Thyroid gland (tissue), 4 donors: ENCODE measurements at regions not wholly inside any gene's neighbourhood (a gene's known extent, or its start where the extent isn't known, plus 50 kb on each side); places are given as distances from the start of the nearest gene placed in this dataset.

Source experiments
- CTCF ChIP-seq, 6 experiments: fragments of 200-600 bp in 3 of 6; fragments of 450-650 bp in 3 of 6; sonication (generic) in 3 of 6; IDR thresholded peaks; one replicate each; pipeline ENCODE4 v1.5.1; 2016 to 2019; ENCODE audit warnings: antibody characterized with exemption in 6 of 6, mild to moderate bottlenecking in 2 of 6, inconsistent platforms in 1 of 6, moderate library complexity in 1 of 6
- POLR2A ChIP-seq, 2 donors: fragments of 450-650 bp; IDR thresholded peaks; one replicate each; pipeline ENCODE4 v1.6.1; 2017; ENCODE audit warnings: antibody characterized with exemption in 2 of 2, mild to moderate bottlenecking in 2 of 2, moderate library complexity in 1 of 2

DNA sequence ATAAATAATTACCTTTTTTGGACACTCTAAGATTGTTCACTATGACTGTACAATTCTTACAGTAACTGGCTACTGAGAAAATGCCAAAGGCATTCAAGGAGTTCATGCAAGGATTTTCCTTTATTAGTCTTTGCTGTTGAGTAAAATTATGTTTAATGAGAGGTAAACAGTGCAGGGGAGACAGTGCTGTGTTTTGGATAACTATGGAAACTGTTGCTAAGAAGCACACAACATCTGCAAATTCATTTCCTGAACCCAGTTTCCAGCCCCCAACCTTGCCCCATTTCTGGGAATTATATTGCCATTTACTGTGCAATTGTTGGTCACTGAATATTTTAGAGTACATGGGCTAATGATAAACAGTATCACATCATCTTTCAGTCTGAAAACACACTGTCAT is 1005.8 kb downstream of the TRHDE start:
- no peak for TF ChIP-seq POLR2A (IDR thresholded peaks at IDR 0.05)
- no peak for TF ChIP-seq CTCF (IDR thresholded peaks at IDR 0.05)
